Upper lobe of left lung (tissue), 6 donors: ENCODE measurements at regions not wholly inside any gene's neighbourhood (a gene's known extent, or its start where the extent isn't known, plus 50 kb on each side); places are given as distances from the start of the nearest gene placed in this dataset.

Experiments used
- ATAC-seq, 2 donors: fragments of 200-7000 bp; cut with Tn5 transposase; one replicate each; pipeline ENCODE4 v1.9.1; 2022; ENCODE audit warnings: mild to moderate bottlenecking in 2 of 2, moderate library complexity in 2 of 2; ENCODE audit not compliant: low FRiP score in 2 of 2
- DNase-seq, 2 donors: peaks; one replicate each; pipeline ENCODE4 v3.0.0-alpha.2; 2019 to 2020
- H3K27ac ChIP-seq, 4 donors: fragments of 200-600 bp; sonication (generic); one replicate each; pipeline ENCODE4 v1.5.1; 2016 to 2019
- H3K27me3 ChIP-seq, 4 donors: fragments of 200-600 bp; sonication (generic); one replicate each; pipeline ENCODE4 v1.5.1; 2017 to 2019
- H3K36me3 ChIP-seq, 4 donors: fragments of 200-600 bp; sonication (generic); one replicate each; pipeline ENCODE4 v1.5.1; 2016 to 2019
- H3K4me1 ChIP-seq, 4 donors: fragments of 200-600 bp; sonication (generic); one replicate each; pipeline ENCODE4 v1.5.1; 2018 to 2019
- H3K4me3 ChIP-seq, 4 donors: fragments of 200-600 bp; sonication (generic); one replicate each; pipeline ENCODE4 v1.5.1; 2017 to 2019; ENCODE audit warnings: mild to moderate bottlenecking in 2 of 4, moderate library complexity in 1 of 4
- H3K9me3 ChIP-seq, 4 donors: fragments of 200-600 bp; sonication (generic); one replicate each; pipeline ENCODE4 v1.5.1; 2018 to 2019
- CTCF ChIP-seq, 6 experiments: fragments of 450-650 bp in 4 of 6; fragments of 200-600 bp in 2 of 6; sonication (generic) in 2 of 6; IDR thresholded peaks; one replicate each; pipeline ENCODE4 v1.5.1; 2016 to 2019; ENCODE audit warnings: antibody characterized with exemption in 6 of 6
- EP300 ChIP-seq, 4 donors: sonication (generic); formaldehyde crosslinking; IDR thresholded peaks; one replicate each; pipeline ENCODE4 v1.5.1; 2017; ENCODE audit warnings: antibody characterized with exemption in 4 of 4, control low read depth in 2 of 4
- POLR2A ChIP-seq, 4 donors: fragments of 450-650 bp; IDR thresholded peaks; one replicate each; pipeline ENCODE4 v1.5.1; 2016 to 2017; ENCODE audit warnings: antibody characterized with exemption in 4 of 4, mild to moderate bottlenecking in 2 of 4
- POLR2AphosphoS5 ChIP-seq, 2 donors: sonication (generic); formaldehyde crosslinking; IDR thresholded peaks; one replicate each; pipeline ENCODE4 v1.5.1; 2017; ENCODE audit warnings: antibody characterized with exemption in 2 of 2
- WGBS, 2 donors: methylation state at CpG; one replicate each; pipeline ENCODE4 v1.1.5; 2017 to 2018; 5-methylcytosine and 5-hydroxymethylcytosine counted together
- donor health status: DM: no; HTN: no; CAD: no; lungs with moderate emphysema.
- donor health status: DM: no; HTN: yes; CAD: no; lungs with severe emphysema.

GRCh38 chr1:79692519-79692918, 686.0 kb upstream of the ADGRL4 start:
- Histone ChIP-seq H3K9me3 (no peaks in the 10 kb centered on the region), H3K36me3 (no peaks in the 10 kb centered on the region), H3K4me3 (no peak overlapping the region), H3K27ac (no peak overlapping the region), H3K27me3 (no peaks in the 10 kb centered on the region), H3K4me1 (no peaks in the 10 kb centered on the region)
- DNase-seq = no peak
- TF ChIP-seq CTCF (IDR thresholded peaks at IDR 0.05) = no peak
- no peak for ATAC-seq

GRCh38 chr1:79688932-79689331, 682.4 kb upstream of the ADGRL4 start:
- DNase-seq = no peak

GRCh38 chr1:79683420-79683819, 676.9 kb upstream of the ADGRL4 start:
- Histone ChIP-seq H3K27ac (no peak overlapping the region), H3K4me3 (no peak overlapping the region), H3K27me3 (no peaks in the 10 kb centered on the region), H3K36me3 (no peaks in the 10 kb centered on the region), H3K9me3 (peaks cover 0 to 6% (median 0%) of the 10 kb centered on the region in 4 donors), H3K4me1 (no peaks in the 10 kb centered on the region)
- ATAC-seq (no peak), DNase-seq (no peak)
- TF ChIP-seq POLR2AphosphoS5 (IDR thresholded peaks at IDR 0.05) (no peak), CTCF (IDR thresholded peaks at IDR 0.05) (no peak), EP300 (IDR thresholded peaks at IDR 0.05) (no peak), POLR2A (IDR thresholded peaks at IDR 0.05) (no peak)

More at GRCh38 chr1:79688932-79689331, 682.4 kb upstream of the ADGRL4 start:
- Histone ChIP-seq H3K9me3 (no peaks in the 10 kb centered on the region), H3K27ac (no peak overlapping the region), H3K27me3 (no peaks in the 10 kb centered on the region), H3K36me3 (no peaks in the 10 kb centered on the region), H3K4me3 (no peak overlapping the region), H3K4me1 (no peaks in the 10 kb centered on the region)
- TF ChIP-seq POLR2AphosphoS5 (IDR thresholded peaks at IDR 0.05) (no peak), CTCF (IDR thresholded peaks at IDR 0.05) (no peak), POLR2A (IDR thresholded peaks at IDR 0.05) (no peak)
- no peak for ATAC-seq
- 68 to 83% methylated on average over 2 of the region's 2 CpGs for WGBS, 2 donors

DNA sequence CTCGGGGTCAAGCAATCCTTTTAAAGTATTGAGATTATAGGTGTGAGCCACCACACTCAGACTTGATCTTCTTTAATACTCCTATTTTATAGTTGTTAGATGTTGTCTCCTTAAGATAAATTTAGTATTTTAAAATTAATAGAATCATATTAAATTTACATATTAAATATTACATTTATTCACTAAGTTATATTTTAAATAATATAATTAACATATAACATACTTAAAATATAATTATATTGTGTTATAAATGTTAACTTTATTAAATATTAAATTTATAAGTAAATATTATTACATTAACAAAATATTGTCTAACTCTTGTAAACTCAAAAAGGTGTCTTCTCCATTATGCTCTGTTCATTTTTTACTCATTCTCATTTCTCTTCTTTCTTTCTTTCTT, 675.9 kb upstream of the ADGRL4 start:
- H3K4me3 ChIP-seq = no peak overlapping the region
- WGBS, 2 donors = 89 to 97% methylated on average over 1 of the region's 1 CpG
- H3K36me3 ChIP-seq = no peaks in the 10 kb centered on the region
- H3K4me1 ChIP-seq = no peaks in the 10 kb centered on the region
- H3K9me3 ChIP-seq = peaks cover 0 to 6% (median 0%) of the 10 kb centered on the region in 4 donors
- no peak for TF ChIP-seq CTCF (IDR thresholded peaks at IDR 0.05)
- no peak for TF ChIP-seq EP300 (IDR thresholded peaks at IDR 0.05)
- no peak for TF ChIP-seq POLR2AphosphoS5 (IDR thresholded peaks at IDR 0.05)
- TF ChIP-seq POLR2A (IDR thresholded peaks at IDR 0.05) = no peak
- H3K27me3 ChIP-seq = no peaks in the 10 kb centered on the region
- ATAC-seq (no peak), DNase-seq (no peak)
- H3K27ac ChIP-seq = no peak overlapping the region

DNA sequence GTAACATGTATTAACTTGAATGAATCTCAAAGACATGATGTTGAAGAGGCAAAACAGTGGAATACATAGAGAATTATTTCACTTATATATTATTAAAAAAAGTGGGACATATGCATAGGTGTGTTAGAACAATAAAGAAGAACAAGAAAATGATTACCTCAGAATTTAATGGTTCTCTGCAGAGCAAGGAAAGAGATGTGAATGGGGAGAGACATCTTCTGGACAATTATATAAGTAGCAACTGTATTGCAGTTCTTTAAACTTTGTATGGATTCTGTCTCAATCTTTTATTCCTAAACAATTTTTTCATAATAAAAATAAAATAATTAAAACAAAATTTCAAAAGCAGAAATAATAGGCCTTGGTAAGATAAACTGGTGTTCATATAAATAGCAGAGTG, 674.9 kb upstream of the ADGRL4 start:
- Histone ChIP-seq H3K27ac (no peak overlapping the region), H3K4me3 (no peak overlapping the region), H3K36me3 (no peaks in the 10 kb centered on the region), H3K4me1 (no peaks in the 10 kb centered on the region), H3K9me3 (peaks cover 0 to 6% (median 0%) of the 10 kb centered on the region in 4 donors), H3K27me3 (no peaks in the 10 kb centered on the region)
- TF ChIP-seq POLR2AphosphoS5 (IDR thresholded peaks at IDR 0.05) (no peak), POLR2A (IDR thresholded peaks at IDR 0.05) (no peak), EP300 (IDR thresholded peaks at IDR 0.05) (no peak), CTCF (IDR thresholded peaks at IDR 0.05) (no peak)
- no peak for DNase-seq
- ATAC-seq = no peak
